ENCODE measurements at regions not wholly inside any gene's neighbourhood (a gene's known extent, or its start where the extent isn't known, plus 50 kb on each side); places are given as distances from the start of the nearest gene placed in this dataset.
"Not testable (repeated sequence)": the region's sequence is repeated elsewhere in the genome, so short reads cannot be mapped to it uniquely, and the experiment has no call there.

DNA sequence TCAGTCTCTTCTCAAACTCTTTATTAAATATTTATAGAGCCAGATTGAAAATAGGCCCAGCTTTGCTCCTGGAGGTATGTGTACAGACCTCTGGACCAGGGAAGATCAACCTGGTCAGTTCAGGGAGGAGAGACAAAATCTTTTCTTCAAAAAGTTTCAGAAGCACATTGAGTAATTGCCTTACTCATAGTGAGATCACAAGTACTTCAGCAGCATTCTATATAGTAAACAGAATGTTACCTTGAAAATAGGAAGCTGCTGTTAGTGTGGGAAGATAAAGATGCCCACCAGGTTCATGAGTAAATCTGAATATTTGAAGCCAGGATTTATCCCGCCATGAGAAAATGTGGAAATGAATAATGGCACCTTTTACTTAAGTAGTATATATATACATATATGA, 665.9 kb upstream of the CITED2 start:
- DNase-seq, result no peak

DNA sequence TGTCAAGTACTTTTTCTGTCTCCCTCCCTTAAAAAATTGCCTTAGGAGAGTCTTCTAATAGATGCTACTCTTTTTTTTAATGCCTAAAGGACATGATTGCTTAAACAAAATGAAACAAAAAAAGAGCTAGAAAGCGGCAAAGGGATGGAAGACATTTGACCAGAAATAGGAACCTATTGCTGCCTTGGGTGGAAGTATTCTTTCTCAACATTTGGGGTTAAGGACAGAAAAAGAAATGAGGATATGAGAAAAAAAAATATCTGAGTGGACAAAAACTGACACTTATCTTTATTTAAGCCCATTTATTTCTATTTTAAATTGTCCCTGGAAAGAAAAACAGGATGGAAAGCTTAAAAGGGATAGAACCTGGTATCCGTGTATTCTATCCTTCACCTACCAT, 664.9 kb upstream of the CITED2 start:
- no peak for DNase-seq

DNA sequence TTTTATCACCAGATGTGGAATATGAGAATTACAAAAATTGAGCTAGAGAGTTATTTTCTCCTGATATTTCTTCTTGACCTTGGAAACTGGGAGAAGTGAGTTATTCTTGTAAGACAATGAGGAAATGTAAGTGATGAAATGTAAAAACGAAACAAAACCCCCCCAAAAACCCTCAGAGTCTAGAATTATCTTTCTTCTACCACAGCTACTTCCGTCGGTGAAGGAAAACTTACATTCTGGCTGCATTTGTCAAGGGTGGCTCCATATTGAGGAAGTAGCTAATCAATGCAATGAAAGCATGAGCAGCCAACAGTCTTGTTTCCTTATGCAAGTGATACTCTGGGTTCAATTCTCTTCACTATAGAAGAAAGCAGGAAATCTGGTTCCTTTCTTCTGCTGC, 661.7 kb upstream of the CITED2 start:
- DNase-seq, result no peak

DNA sequence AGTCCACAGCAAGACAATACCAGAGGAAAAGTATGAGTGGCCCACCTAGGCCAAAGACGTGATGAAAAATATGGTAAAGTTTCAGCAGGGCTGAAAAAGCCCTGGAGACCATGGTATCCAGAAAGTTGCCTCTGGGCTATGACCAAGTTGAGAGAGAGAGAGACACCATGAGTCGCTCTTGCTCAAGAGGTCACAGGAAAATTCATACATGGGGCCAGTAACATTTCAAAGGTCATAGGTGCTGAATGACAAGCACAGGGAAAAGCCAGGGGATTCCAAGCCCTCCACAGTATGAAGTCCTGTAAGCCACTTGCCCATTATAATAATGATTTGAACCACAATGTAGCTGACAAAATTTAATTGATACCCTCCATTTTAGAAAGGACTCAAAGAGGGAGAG, 657.7 kb upstream of the CITED2 start:
- no peak for DNase-seq

DNA sequence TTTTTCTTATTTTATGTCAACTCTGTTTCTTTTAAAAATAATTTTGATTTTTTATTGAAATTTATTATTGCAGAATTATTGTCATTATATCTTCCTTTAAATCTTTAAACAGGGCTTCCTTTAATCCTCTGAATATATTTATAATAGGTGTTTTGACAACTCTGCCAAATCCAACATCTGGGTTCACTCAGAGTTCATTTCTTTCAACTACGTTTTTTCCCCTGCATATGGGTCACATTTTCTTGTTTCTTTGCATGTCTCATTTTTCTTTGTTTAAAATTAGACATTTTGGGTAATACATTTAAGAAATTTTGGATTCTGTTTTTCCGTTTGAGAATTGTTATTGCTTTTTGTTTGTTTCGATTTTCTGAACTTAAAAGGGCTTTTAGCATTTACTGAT, 655.1 kb upstream of the CITED2 start:
- no peak for DNase-seq

DNA sequence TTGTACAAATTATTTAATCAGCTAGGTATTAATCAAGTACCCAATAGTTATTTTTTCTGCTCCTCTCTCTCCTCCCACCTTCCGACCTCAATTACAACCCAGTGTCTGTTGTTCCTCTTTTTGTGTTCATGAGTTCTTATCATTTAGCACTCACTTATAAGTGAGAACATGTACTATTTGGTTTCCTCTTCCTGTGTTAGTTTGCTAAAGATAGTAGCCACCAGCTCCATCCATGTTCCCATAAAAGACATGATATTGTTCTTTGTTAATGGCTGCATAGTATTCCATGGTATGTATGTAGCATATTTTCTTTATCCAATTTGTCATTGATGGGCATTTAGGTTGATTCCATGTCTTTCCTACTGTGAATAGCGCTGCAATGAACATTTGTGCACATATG, 652.8 kb upstream of the CITED2 start:
- DNase-seq, result no peak

DNA sequence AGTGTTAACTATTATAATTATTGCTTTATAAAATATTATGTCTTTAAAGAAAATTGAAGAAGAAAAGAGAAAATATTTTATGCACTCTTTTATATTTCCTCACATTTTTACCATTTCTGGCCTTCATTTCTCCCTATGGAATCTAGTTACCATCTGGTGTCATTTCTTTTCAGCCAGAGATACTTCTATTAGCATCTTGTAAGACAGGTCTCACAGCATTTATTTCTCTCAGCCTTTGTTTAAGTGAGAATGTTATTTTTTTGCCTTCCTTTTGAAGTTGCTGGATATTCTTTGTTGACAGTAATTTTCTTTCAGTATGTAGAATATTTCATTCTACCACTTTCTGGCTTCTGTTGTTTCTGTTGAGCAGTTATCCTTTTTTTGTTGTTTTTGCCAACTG, 652.1 kb upstream of the CITED2 start:
- no peak for DNase-seq

DNA sequence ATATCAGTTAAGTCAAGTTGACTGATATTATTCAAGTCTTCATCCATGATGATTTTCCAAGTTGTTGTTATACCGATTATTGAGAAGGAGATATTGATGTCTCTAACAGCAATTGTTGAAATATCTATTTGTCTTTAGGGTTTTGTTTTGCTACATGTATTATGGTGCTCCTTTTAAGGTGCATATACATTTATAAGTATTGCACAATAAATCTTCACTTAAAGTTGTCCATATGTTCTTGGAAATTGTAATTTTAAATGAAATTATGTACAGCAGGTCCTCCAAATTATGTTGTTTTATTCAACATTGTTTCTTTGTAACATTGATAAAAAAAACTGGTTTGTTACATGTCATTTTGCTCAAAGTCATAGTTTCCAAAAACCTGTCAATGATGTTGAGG, 650.7 kb upstream of the CITED2 start:
- no peak for DNase-seq

DNA sequence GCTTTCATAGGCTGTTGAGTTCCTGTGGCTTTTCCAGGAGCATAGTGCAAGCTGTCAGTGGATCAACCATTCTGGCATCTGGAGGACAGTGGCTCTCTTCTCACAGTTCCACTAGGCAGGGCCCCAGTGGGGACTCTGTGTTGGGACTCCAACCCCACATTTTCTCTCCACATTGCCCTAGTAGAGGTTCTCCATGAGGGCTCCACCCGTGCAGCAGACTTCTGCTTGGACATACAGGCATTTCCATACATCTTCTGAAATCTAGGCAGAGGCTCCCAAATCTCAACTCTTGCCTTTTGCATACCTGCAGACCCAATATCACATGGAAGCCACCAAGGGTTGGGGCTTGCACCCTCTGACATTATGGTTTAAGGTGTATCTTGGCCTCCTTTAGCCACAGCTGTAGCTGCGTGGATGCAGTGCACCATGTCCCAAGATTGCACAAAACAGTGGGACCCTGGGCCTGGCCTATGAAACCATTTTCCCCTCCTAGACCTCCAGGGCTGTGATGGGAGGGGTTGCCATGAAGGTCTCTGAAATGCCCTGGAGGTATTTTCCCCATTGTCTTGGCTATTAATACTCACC, 645.9 kb upstream of the CITED2 start:
- DNase-seq, result no peak

DNA sequence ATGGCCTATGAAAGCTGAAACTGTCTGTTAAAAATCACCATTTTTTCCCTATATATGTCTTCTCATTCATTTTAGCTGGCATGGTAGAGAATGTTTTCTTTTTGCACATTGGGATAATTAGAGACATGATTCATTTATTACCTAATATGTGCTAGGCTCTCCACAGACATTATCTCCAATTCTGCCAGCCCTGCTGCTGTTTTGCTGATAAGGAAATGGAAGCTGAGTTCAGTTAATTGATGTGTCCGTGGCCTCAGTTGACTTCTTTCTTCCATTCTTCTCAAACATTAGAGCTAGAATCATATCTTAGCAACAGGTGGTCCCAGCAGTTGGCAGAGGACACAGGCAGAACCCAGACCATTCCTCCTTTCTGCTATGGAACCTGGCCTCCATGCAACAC, 644.1 kb upstream of the CITED2 start:
- no peak for DNase-seq

DNA sequence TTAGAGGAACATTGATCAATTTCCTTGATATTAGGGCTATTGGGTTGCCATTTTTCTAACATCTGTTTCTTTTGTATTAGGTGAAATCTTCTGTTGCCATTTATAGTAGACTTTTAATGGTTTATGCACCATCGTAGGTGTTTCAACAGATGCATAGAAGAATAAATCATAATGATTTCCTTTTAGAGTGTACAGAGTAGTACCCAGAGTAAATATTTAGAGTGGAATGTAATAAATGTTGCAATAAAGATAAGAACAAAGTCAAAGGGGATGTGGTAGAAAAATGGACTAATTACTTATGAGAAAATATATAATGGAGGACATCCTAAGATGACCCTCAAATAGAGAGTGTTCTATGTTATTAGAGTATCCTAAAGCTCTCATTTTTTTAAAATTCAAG, 643.0 kb upstream of the CITED2 start:
- no peak for DNase-seq

DNA sequence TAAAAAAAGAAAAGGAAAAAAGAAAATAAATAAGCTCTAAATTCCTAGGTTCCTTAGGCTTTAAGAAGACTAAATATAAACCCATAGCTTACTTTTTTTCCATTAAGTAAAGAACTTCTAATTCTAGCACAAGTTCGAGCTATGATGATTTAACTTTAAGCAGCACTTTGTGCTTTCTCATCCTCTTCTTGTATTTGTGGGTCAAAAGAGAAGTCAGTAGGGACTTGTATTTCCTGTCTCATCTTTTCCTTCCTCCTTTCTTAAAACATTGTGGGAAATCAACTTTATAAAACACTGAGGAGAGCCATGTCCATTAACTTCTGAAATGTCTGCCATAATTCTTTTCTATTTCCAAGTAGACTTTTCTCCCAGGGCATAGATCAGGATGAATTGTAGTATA, 637.7 kb upstream of the CITED2 start:
- no peak for DNase-seq

DNA sequence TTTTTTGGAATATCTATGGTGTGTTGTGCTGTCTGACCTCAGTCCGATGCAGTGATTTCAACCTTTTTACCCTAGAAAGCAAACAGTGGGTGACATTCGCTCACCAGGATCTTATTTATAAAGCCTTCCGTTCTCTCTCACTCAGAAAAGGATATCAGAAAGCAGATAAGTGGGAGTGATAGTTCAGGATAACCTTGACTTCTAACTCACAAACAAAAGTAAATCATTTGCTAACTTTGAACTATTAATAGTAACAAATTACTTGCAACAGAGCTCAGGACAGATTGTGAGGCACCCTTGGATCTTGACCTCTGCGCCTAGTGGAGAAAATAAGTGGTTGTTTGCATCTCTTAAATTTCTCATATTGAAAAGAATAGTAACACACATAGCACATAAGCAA, 637.1 kb upstream of the CITED2 start:
- no peak for DNase-seq

DNA sequence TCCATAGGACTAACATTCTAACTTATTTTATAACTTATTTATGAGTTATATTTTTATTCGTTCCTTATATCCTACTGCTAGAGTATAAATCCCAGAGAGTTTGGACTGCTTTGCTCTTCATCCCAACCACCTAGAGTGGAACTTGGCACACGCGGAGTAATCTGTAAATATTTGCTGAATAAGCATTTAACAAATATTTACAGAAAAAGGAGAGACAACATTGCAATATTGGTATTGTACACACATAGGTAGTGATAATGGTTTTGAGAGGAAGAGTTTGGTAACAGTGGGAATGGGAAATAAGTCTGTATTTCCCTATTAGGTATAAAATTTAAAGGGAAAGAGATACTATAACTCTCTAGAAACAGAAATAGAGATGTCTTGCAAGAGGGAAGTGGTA, 634.8 kb upstream of the CITED2 start:
- DNase-seq, result no peak

DNA sequence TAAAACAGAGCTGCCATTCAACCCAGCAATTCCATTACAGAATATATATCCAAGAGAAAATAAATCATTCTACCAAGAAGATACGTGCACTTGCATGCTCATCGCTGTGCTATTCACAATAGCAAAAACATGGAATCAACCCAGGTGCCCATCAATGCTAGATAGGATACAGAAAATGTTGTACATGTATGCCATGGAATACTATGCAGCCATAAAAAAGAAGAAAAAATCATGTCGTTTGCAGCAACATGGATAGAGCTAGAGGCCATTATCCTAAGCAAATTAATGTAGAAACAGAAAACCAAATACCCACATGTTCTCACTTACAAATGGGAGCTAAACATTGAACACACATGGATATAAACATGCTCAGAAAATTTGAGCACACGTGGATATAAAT, 633.1 kb upstream of the CITED2 start:
- DNase-seq, result no peak

DNA sequence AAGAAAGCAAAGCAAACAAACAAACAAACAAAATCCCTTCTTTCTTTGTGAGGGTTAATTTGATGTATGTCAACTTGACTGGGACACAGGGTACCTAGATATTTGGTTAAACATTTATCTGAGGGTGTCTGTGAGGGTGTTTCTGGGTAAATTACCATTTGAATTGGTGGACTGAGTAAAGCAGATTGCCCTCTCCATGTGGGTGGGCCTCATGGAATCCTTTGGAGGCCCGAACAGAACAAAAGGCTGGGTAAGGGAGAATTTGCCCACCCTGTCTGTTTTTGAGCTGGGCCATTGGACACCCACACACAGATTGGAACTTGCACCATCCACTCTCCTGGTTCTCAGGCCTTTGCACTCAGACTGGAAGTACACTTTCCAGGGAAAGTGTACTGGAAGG, 628.8 kb upstream of the CITED2 start:
- DNase-seq, result no peak

DNA sequence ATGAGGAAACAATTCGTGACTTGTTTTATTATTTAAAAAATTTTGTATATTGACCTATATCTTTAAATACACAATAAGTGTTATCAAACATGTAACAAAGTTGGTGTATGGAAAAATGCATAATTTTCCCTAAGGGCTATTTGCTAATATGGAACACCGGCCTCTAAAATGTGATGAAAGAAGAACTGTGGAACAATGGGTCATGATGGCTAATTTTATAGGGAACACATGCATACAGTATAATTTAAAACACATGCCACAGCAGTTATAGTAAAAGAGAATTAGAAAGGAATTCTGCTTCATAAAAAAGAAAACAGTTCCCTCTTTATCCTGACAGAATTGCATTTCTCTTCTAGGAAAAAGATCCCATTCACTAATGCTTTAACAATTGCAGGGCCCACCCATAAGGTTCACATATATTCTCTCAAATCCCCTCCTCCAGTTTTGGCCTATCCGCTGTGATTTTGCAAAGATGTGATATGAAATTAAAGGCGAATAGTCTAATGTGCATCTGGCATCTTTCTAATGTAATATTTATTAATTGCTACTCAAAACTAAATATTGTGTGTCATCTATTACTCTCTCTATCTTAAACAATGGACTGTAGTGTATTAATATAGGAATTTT, 628.1 kb upstream of the CITED2 start:
- no peak for DNase-seq

DNA sequence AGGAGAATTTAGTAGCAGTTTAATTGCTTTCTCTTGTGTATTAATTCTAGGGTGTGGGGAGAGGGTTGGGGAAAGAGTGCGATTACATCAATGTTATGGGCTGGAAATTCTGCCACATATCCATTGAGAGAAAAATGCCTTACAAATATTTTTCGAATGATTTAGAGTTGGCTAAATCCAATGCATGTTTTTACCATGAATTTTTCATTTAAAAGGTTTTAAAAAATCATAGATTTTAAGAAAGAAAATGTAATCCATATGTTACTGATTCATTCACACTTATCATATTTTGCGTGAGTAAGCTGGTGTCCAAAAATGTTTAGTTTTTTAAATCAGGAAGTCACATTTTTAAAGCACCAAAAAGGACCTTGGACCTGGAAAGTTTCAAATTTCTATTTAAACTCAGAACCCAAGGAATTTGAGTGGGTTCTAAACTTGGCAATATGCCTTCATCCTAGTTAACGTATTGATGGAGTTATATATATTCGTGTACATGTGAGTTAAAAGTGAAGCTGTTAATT, 627.4 kb upstream of the CITED2 start:
- no peak for DNase-seq

DNA sequence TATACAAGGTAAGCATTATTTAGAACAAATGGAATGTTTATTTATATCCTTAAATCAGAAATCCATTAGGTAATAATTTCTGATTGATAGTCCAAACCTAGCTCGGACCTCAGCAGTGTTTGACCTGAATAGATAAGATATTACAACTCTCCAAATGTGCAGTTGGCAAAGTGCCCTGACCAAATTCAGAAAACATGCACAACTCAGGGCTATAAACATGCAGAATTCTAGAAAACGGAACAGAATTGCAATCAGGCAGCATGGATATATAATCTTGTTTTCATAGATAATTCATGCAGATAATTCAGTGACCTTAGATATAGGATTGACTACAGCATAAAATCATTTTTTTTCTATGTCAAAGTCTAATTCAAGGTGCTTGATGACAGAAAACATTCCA, 626.6 kb upstream of the CITED2 start:
- DNase-seq, result no peak

DNA sequence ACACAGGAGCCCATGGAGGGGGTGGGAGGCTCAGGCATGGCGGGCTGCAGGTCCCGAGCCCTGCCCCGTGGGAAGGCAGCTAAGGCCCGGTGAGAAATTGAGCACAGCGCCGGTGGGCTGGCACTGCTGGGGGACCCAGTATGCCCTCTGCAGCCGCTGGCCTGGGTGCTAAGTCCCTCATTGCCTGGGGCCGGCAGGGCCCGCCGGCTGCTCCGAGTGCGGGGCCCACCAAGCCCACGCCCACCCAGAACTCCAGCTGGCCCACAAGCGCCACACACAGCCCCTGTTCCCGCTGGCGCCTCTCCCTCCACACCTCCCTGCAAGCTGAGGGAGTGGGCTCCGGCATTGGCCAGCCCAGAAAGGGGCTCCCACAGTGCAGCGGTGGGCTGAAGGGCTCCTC, 625.2 kb upstream of the CITED2 start:
- DNase-seq, result not testable (repeated sequence)

DNA sequence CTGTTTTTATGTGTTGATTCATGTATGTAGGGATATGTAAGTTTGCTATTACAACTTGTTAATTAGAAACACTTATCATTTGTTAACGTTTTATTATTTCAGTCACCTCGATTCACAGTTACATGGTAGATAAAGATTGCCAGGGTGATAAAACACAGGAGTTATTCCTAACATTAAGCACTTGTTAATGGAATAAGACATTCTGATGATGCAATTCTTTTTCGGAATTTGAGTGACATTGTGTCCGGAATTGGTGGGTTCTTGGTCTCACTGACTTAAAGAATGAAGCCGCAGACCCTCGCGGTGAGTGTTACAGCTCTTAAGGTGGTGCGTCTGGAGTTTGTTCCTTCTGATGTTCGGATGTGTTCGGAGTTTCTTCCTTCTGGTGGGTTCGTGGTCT, 624.0 kb upstream of the CITED2 start:
- DNase-seq, result not testable (repeated sequence)

DNA sequence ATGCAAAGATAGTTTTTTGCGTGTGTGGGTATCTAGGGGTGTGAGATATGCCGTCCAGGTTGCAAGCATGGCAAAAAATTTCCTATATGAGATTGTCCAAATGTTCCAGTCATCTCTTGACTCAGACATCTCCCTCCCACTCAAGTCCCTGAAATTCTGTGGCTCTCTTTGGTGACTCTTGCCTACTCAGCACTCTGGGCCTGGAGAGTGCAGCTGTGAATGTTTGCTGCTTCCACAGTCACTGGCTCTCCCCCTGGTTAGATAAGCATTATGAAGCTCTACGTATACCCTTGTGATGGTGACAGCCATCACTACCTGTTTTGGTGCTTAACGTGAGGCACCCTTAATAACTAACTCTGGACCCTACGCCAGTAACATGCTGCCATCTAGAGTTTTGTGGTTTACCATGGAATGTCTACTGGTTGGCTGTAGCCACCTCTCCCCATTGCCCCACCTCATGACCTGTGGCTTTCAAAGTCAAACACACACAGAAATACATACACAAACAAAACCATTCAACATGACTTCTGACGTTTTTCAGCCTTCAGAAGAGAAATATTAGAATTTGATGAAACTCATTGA, 621.9 kb upstream of the CITED2 start:
- DNase-seq, result no peak

DNA sequence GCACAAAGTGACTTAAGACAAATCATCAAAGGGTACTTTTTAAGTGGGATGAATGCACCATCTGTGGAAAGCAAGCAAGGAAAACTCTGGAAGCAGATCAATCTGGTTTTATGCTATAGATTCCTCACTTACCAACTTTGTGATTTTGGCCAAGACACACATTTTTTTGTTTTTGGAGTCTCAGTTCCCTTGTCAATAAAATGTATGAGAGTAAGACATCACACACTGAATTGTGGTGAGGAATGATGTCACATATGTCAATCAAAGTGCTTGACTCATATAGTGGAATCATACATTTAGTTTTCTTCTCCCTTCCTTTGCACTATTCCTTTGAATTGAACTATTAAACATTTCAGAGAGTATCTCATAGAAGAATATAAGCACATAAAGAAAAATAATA, 620.5 kb upstream of the CITED2 start:
- no peak for DNase-seq

DNA sequence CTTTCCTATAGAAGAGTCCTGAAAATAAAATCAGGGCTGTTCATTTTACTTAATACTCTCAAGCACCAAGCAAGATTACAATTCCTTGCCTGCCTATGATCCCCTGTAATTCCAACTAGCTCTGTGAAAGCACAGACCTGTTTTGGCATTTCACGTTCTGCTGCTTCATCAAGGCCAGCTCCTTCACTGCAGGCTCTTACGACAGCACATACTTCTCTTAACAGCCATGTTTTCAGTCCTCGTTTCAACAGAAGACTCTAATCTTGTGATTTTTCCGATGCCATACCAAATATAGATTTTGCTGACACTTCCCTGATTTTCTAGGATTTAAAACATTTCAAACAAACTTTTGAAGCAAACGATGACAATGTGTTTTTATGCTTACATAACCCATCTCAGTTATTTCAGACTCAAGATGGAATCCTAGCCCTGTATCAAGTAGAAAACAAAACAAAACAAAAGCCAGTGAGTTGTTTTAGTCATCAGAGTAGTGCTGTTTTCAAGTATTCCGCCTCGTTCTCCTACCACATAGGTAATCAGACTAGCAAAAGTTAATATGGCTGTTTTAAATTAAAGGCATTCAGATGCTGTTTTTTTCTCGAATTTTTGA, 616.5 kb upstream of the CITED2 start:
- DNase-seq, result no peak
